Type B pancreatic cell (in vitro differentiated cells): ENCODE measurements at regions not wholly inside any gene's neighbourhood (a gene's known extent, or its start where the extent isn't known, plus 50 kb on each side); places are given as distances from the start of the nearest gene placed in this dataset.

Source experiments
- DNase-seq: peaks from one replicate; pipeline ENCODE4 v3.0.0; 2021; ENCODE audit warnings: mixed read lengths; ENCODE audit not compliant: unreplicated experiment; ENCODE audit errors: extremely low spot score
- H3K27ac Mint-ChIP-seq: 2 replicates; pipeline ENCODE4 v1.8.0; 2021; ENCODE audit warnings: mild to moderate bottlenecking, mixed read lengths
- H3K27me3 Mint-ChIP-seq: 2 replicates; pipeline ENCODE4 v1.8.0; 2021; ENCODE audit warnings: mixed read lengths
- H3K36me3 Mint-ChIP-seq: 2 replicates; pipeline ENCODE4 v1.8.0; 2021; ENCODE audit warnings: mixed read lengths
- H3K4me1 Mint-ChIP-seq: one replicate; pipeline ENCODE4 v1.8.0; 2021; ENCODE audit warnings: mixed read lengths; ENCODE audit not compliant: unreplicated experiment
- H3K4me3 Mint-ChIP-seq: 2 replicates; pipeline ENCODE4 v1.8.0; 2021; ENCODE audit warnings: mild to moderate bottlenecking, mixed read lengths
- H3K9me3 Mint-ChIP-seq: 2 replicates; pipeline ENCODE4 v1.8.0; 2021; ENCODE audit warnings: mixed read lengths
- TF ChIP-seq, protein P1 (sequence below): fragments of 200-600 bp; sonication (generic); conservative IDR thresholded peaks from 2 replicates; pipeline ENCODE4 v1.5.0; 2021; ENCODE audit warnings: antibody characterized with exemption, mild to moderate bottlenecking

DNA sequence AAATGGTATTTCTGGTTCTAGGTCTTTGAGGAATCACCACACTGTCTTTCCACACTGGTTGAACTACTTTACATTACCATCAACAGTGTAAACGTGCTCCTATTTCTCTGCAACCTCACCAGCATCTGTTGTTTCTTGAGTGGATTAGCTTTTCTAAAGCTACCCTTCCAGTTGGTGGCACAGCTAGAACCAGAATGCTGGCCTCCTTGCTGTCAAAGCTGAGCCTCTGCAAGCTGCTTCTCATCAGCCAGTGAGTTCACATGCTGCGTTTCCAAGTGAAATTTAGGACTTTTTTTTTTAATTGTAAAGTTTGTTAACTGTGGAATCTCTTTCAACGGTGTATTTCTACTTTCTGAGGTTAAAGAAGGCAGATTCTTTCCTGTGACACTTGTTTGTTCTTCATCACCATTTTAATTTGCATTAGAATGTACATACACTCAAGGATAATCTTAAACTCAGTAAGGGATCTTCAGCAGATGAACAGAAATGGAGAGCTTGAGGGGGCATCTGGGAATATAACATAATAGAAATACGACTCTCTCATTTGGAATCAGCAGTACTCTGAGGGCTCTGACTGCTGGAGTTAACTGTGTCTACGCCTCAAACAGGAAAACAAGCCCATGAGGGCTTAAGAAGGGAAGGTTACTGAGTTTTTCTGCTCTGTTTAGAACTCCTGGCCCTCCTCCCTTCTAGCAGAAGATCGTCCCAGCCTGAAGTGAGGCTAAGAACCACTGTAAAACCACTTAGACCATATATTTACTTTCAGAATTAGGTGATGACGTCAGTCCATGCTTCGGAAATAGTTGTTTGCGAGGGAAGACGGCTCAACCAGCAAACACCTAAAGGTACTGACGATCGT is 148.4 kb upstream of the FAM20A start:
- H3K4me1 Mint-ChIP-seq, result peaks cover 5% of the 10 kb centered on the region
- H3K36me3 Mint-ChIP-seq, result no peaks in the 10 kb centered on the region
- DNase-seq, result no peak
- no peaks in the 10 kb centered on the region for H3K27me3 Mint-ChIP-seq
- TF ChIP-seq, protein P1, sequence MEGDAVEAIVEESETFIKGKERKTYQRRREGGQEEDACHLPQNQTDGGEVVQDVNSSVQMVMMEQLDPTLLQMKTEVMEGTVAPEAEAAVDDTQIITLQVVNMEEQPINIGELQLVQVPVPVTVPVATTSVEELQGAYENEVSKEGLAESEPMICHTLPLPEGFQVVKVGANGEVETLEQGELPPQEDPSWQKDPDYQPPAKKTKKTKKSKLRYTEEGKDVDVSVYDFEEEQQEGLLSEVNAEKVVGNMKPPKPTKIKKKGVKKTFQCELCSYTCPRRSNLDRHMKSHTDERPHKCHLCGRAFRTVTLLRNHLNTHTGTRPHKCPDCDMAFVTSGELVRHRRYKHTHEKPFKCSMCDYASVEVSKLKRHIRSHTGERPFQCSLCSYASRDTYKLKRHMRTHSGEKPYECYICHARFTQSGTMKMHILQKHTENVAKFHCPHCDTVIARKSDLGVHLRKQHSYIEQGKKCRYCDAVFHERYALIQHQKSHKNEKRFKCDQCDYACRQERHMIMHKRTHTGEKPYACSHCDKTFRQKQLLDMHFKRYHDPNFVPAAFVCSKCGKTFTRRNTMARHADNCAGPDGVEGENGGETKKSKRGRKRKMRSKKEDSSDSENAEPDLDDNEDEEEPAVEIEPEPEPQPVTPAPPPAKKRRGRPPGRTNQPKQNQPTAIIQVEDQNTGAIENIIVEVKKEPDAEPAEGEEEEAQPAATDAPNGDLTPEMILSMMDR, result no peak
- H3K27ac Mint-ChIP-seq, result no peak overlapping the region
- H3K9me3 Mint-ChIP-seq, result peaks cover 21% of the 10 kb centered on the region
- no peak overlapping the region for H3K4me3 Mint-ChIP-seq

DNA sequence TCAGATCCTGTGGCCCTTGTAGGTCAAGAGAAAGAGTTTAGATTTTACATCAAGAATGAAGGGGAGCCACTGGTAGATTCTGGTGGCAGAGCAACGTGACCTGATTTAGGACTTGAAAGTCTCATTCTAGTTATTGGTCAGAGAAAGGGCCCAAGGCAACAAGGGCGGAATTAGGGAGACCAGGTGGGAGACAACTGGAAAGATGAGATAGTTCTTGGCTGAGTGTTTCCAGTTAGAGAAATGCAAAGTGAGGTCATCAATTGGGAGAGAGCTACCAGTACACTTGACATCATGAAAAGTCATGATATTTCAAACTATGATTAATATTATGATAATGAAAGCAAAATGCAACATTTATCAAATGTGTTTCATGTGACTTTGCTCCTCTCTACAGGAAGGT is 147.2 kb upstream of the FAM20A start:
- H3K27me3 Mint-ChIP-seq, result no peaks in the 10 kb centered on the region
- peaks cover 5% of the 10 kb centered on the region for H3K4me1 Mint-ChIP-seq
- H3K36me3 Mint-ChIP-seq, result no peaks in the 10 kb centered on the region
- TF ChIP-seq, protein P1, result no peak
- H3K4me3 Mint-ChIP-seq, result no peak overlapping the region
- H3K9me3 Mint-ChIP-seq, result peaks cover 30% of the 10 kb centered on the region
- H3K27ac Mint-ChIP-seq, result no peak overlapping the region
- no peak for DNase-seq

DNA sequence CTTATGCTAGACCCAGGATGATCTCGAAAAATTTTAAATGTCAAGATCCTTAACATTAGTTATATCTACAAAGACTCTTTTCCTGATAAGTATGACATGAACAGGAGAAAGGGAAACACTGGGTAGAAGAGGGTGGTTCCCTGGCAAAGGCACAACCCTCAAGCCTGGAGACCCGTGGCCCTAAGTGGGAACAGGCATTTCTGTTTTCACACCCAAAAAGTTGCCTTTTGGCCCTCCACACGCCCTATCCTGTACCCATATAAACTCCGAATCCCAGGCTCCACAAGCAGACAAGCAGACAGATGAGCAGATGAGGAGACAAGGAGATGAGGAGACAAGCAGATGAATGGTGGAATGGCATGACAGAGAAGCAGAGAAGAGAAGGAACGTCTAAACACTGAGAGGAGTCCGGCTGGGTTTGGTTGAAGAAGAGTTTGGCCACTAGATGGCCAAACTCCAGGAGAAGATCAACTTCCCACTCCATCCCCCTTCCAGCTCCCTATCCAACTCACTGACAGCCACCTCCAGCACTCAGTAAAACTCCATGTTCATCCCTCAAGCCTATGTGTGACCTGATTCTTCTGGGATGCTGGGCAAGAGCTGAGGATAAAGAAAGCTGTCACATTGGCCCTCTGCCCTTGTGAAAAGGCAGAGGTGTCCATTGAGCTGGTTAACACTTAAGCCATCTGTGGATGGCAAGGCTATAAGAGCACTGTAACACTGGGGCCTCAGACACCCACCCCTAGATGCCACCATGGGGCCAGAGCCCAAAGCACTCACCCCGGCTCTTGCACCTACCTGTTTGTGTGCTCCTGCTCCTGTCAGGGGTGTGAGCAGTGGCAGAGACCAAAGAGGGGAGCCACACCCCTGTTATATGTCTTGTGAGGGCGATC is 139.6 kb upstream of the FAM20A start:
- Mint-ChIP-seq H3K27me3 (no peaks in the 10 kb centered on the region), H3K36me3 (no peaks in the 10 kb centered on the region), H3K9me3 (peaks cover 18% of the 10 kb centered on the region), H3K4me1 (peaks cover 9% of the 10 kb centered on the region), H3K27ac (no peak overlapping the region), H3K4me3 (no peak overlapping the region)
- TF ChIP-seq, protein P1, result peak; percentile 21
- DNase-seq, result no peak

DNA sequence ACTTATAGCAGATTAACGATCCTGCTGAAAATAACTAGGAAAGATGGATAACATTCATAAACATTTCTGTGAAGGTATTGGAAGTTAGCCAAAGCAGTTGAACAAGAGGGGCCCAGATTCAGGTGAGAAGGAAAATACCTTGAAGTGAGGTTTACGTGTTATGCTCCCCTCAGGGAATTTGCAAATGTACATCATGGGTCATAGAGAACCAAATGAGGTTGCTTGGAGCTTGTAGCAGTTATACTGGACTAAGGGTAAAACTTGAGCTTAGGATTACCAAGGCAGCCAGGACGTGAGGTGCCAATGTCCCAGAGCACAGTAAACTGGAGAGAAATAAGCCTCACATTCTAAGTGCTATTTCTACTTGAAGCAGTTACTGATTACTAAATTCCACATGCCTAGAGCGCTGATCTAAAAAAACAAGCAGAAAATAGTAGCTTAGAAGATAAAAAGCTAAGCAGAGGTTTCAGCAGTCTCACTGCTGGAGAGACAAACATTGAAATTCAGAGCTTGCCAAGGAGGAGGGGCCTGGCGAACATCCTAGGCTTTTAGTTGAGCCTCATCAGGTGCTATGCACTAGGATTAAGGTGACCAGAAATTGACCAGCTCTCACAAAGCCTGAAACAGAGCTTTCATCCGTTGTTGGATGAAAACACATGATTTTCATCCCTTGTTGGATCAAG is 136.7 kb upstream of the FAM20A start:
- H3K4me3 Mint-ChIP-seq, result no peak overlapping the region
- DNase-seq, result no peak
- peaks cover 4% of the 10 kb centered on the region for H3K9me3 Mint-ChIP-seq
- no peaks in the 10 kb centered on the region for H3K36me3 Mint-ChIP-seq
- H3K27ac Mint-ChIP-seq, result no peak overlapping the region
- peaks cover 18% of the 10 kb centered on the region for H3K4me1 Mint-ChIP-seq
- TF ChIP-seq, protein P1, result no peak
- H3K27me3 Mint-ChIP-seq, result no peaks in the 10 kb centered on the region

DNA sequence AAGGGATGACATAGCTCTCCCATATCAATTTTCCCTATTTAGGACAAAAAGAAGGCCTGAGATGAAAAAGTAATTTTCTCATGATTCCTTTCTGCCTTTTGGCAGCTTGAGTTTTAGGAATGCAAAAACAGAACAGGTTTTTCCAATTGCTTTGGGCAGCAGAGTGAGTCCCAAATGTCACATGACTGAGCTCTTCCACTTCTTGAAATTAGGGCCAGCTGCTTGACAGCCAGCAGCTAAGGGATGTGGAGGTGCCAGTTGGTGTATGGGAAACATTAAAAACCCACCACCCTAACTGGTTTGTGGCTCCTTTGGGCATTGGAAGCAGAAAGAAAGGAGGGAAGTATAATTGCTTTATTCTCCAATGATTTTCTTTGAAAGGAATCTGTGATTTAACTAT is 133.8 kb upstream of the FAM20A start:
- Mint-ChIP-seq H3K27ac (peak overlapping the region; percentile 42), H3K27me3 (no peaks in the 10 kb centered on the region), H3K36me3 (no peaks in the 10 kb centered on the region), H3K4me3 (no peak overlapping the region), H3K9me3 (no peaks in the 10 kb centered on the region), H3K4me1 (peaks cover 24% of the 10 kb centered on the region)
- TF ChIP-seq, protein P1, result no peak
- no peak for DNase-seq
